HG02970 (cell line): ENCODE measurements at regions not wholly inside any gene's neighbourhood (a gene's known extent, or its start where the extent isn't known, plus 50 kb on each side); places are given as distances from the start of the nearest gene placed in this dataset.

Experiments used
- ATAC-seq: cut with Tn5 transposase; IDR thresholded peaks from one replicate; pipeline ENCODE4 v1.9.1; 2021; ENCODE audit warnings: mild to moderate bottlenecking, moderate library complexity, moderate number of reproducible peaks; ENCODE audit not compliant: unreplicated experiment, low FRiP score

- no peak for ATAC-seq
Observed at GRCh38 chr3:187968883-187969580, 184.9 kb upstream of the LPP start.

- no peak for ATAC-seq
Observed at GRCh38 chr3:187969581-187969950, 184.4 kb upstream of the LPP start.

DNA sequence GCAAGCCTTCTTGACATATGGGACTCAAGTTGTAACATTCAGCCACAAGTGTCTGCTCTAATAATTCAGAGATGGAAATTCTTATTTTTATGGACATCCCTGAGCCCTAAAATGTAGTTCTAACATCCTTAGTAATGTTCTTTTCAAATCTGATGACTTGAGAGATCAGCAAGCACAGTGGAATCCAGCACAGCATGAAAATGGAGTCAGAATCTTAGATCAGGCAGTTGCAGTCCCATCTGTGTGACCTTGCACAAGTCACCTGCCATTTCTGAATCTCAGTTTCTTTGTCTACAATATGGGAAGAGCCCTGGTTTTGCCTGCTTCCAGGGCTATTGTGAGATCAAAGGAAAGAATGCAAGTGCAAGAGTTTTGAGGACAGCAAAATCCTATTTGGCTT, 183.9 kb upstream of the LPP start:
- ATAC-seq: no peak

GRCh38 chr3:187971629-187972028, 182.3 kb upstream of the LPP start:
- ATAC-seq: no peak

DNA sequence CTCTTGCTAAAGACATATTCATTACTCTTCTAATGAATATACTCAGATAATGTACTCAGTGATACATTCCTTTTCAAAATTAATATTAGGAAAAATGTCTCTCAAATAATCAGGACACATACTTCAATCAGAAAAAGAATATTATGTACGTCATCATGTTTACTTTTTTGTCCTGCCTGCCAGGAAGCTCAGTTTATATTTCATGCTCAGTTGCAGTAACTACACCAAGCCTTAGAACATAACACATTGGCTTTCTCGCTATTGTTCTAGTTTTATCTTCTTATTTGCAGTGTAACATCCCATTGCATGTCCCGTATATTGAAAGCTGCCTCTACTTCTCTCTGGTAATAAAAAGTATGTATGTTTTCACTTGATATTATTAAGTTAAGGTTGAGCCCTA, 181.5 kb upstream of the LPP start:
- no peak for ATAC-seq

DNA sequence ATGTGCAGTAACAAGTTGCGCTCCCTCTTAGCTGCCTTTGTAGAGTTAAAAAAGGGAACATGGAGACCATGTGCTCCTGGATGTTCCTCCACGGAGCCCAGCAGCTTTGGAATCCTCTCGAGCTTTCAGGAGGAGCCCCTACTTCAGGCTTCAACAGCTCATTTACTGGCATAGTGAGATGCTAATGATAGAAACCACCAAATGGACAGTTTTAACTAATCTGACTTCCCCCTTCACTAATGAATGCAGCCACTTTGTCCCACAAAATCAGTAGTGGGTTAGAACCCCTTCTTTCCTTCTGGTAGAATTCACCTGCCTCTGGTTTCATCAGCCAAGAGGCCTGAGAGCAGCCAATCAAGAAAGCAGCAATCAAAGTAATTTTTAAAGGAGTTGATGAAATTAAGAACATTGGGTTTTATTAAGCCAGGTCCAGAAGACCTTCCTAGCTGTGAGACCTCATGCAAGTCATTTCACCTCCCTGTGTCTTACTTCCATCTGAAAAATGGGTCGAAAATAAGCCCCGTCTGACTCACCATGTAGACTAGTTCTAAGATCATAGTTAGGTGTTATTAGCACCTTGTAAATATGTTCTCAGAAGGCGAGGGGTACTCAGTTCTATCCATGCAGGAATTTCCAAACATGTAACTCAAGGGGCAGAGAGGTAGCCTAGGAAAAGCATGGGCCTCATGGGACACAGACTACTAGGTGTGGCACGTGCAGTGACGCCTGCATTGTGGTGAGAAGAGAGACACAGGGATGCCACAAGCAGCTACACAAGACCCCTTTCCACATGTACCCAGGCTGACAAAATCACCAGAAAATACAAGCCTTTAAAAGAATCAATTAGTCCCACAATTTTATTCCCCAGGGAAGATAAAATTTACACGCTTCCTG, 179.7 kb upstream of the LPP start:
- ATAC-seq: no peak

- ATAC-seq: no peak
Observed at GRCh38 chr3:187974871-187975271, 179.1 kb upstream of the LPP start.

DNA sequence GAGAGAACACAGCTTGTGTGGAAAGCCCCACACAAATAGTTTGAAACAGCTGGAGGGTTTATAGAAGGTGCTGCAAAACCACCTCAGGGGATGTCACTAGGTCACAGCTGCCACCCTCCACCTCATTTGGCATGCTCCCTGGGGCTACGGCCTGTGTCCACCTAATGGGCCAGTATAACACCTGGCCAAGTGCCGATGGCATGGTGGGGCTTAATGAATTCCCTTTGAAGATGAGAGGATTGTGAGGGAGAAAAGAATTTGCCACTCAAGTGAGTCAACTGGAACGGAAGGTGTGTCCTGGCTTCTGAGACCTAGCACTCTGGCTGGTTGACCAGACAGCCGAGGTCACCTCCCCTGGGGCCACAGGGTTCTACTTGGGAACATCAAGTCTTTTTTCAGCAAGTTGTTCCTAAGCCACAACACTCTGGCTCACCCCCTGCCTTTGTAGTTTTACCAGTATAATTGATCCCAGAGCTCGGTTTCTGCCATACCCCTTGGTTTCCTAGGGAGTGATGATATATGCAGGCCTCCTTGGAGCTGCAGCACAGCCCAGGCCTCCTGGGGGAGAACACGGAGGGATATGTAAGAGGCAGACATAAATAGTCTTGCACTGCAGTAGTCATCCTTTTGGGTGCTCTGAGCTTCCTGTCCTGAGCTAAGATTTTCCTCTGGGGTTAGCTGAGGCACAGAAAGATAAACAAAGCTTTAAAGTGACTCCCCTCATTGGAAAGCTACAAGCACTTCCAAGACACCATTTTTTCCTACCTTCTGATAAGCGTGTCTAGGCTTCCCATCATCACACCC, 178.2 kb upstream of the LPP start:
- no peak for ATAC-seq

DNA sequence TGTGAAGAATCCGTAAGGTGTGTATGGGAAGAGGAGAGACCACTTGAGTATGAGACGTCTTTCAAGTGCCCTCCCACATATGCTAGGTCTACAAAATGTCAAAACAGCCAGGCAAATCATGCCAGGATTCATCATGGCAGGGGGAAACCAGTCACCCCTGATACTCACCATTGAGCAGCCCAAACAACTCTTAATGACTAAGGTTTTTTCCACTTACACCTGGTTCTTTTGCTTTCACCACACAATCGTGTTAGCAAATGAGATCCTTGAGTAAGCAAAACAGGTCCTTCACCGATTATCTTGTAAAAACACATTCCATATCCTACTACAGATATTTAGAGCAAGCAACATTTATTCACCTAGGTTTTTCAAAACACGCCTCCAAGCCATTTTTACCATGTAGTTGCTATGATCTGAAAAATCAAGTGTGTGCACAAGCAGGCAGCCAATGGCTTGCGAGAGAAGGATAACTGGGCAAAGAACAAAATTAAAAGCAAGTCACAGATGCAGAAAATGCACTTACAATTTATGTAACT, 177.5 kb upstream of the LPP start:
- ATAC-seq: no peak

GRCh38 chr3:187977659-187978058, 176.3 kb upstream of the LPP start:
- no peak for ATAC-seq

DNA sequence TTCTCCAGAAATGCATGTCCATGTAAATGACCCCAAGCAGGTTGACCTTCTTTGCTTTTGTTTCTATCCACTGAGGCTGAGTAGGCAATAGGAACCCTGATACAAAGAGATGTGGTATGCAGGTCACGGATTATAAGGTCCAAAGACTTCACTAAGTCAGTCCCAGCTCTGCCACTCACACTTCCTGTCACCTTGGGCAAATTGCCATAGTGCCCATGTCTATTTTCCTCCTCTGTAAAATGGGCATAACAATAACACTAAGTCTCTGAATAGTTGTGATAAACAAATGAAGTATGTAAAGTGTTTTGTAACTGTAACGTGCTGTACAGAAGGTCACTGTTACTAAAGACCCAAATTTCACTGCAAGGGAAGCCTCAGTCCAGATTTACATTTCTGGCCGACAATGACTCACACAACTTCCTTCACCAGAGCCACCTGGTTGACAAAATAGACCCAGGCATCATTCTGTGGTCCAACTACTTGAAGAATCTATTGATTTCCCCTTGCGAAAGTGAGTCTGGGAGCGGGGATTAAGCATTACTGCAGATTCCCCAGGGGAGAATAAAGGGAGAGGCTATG, 175.4 kb upstream of the LPP start:
- no peak for ATAC-seq

DNA sequence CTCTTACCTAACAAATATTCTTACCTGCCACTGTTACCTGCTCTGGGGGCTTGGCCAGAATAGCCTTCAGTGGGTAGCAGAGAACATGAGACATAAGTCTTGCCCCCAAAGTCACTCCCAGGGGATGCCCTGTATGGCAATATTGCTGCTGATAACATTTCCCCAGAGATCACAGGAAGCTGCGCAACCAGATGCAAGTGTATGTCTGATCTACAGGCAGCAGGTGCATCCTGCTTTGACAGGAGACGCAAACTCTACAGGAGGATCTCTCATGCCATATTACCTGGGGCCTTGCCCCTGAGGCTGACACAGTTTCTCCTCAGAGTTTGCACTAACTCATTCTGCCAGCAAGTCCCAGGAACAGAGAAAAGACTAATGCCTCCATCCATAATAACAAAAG, 174.4 kb upstream of the LPP start:
- ATAC-seq: no peak

- no peak for ATAC-seq
Observed at GRCh38 chr3:187980861-187981260, 173.1 kb upstream of the LPP start.

DNA sequence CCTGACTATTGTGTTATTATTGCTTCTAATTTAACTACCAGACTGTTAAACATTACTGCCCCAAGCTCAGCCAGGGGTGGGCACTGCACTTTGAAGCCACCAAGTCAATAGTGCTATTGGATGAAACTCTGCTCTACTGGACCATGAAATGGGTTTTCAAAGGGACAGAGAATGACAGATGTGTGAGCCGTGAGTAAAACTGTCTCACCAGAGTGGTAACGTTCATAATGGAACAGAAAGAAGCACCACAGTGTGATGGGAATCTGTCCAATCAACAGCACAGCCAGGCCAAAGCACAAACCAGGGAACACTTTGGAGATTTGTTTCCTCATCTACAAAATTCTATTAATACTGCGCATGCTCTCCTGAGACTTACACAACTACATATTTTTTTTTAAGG, 171.8 kb upstream of the LPP start:
- ATAC-seq: no peak

DNA sequence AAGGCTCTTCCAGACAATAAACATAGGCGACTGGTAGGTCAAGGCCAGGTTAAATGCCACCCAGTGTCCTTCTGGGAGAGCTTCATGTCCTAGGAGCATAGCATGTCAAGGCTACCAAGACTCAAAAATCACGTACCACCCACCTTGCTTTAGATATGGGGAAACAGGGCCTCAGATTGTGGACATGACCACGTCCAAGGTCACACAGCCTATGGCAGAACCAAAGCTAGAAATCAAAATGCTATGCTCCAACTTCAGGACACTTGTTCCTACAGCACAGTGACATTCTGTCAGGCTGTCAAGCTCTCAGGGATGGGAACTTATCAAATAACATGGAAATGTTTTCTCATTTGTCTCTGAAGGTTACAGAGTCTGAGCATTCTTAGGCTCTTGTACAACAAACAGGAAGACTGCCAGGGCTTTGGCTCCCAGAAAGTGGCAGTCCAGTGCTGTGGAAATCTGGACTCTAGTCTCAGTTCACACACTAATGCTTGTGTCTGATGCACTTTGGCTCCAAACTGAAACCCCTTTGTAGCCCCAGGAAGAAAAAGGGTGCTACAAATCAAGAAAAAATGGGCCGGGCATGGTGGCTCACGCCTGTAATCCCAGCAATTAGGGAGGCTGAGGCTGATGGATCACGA, 170.4 kb upstream of the LPP start:
- no peak for ATAC-seq

DNA sequence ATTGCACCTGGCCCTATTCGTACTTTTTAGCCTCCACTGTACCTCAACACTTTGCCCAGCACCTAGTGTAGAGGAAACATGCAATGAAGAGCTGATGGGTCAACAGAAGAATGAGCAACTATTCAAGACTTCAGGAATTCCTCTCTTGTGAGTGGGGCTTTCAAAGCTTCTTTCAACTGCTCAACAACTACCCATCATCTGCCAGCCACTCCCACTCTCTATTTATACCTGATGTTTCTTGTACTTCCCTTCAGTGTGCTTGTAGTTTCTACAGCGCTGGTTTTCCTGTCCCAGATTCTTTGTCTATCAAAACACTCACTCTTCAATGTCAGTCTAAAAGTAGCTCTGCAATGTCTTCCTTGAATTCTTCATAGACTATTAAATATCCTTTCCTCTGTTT, 168.3 kb upstream of the LPP start:
- no peak for ATAC-seq

DNA sequence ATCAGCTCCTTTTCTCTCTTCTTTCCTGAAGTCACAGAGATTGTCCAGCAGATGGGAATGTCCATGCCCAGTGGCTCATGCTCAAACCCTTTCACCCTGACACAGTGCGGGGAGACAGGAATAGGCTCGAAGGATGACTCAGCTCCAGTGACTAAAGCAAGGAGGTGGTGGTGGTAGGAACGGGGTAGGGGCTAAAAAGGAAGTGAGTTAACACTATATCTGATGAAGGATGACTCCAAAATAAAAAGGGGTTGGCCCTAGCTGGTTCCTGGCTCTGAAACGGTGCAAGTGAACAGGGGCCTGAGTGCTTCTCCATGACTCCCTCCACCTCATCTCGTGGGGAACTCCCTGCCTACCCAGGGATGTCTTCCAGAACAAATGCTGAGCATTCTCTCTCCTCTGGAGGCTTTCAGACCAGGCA, 167.4 kb upstream of the LPP start:
- no peak for ATAC-seq

DNA sequence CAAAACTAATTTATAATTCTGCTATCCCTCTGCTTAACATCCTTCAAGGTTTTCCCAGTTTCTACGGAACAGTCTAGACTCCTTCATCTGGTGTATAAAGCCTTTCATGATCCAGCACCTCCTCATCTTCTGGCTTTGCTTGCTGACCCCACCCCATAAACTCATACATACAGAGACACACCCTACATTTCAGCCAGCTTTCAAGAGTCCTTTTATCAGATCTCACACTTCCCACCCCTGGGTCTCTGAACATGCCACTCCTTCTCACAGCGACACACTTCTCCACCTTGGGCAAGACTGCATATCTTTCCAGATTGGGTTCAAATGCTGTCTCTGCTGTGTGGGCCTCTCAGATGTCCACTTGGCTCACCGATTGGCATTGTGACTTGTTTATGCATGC, 166.8 kb upstream of the LPP start:
- no peak for ATAC-seq

- ATAC-seq: no peak
Observed at GRCh38 chr3:187987924-187988323, 166.0 kb upstream of the LPP start.

- no peak for ATAC-seq
Observed at GRCh38 chr3:187989575-187990153, 164.3 kb upstream of the LPP start.
